ENCODE measurements at regions not wholly inside any gene's neighbourhood (a gene's known extent, or its start where the extent isn't known, plus 50 kb on each side); places are given as distances from the start of the nearest gene placed in this dataset.

- Histone ChIP-seq H4K5ac (ENCODE audit: insufficient read length, low read depth, low read length) (no peak overlapping the region), H2BK12ac (ENCODE audit: insufficient read length, low read depth, low read length) (no peak overlapping the region), H3K4ac (ENCODE audit: low read depth, low read length) (no peak overlapping the region), H4K91ac (ENCODE audit: insufficient read length, low read depth, low read length) (no peak overlapping the region), H3K9me3 (ENCODE audit: control insufficient read depth, low read depth, low read length) (no peaks in the 10 kb centered on the region), H3K9ac (ENCODE audit: extremely low read depth, insufficient read length, low read length) (no peak overlapping the region), H2AFZ (ENCODE audit: low read length) (no peak overlapping the region), H3K27ac (ENCODE audit: insufficient read length, low read depth, low read length) (no peak overlapping the region), H2BK120ac (ENCODE audit: low read depth, low read length, poor library complexity, severe bottlenecking) (no peak overlapping the region), H3K79me2 (ENCODE audit: insufficient read depth, low read length) (no peaks in the 10 kb centered on the region), H2BK15ac (ENCODE audit: low read depth, low read length) (no peak overlapping the region), H3K27me3 (ENCODE audit: insufficient read depth, low read length) (no peaks in the 10 kb centered on the region), H2AK5ac (ENCODE audit: insufficient read length, low read length) (no peak overlapping the region), H3K79me1 (ENCODE audit: insufficient read depth, low read depth, low read length, poor library complexity, severe bottlenecking) (no peaks in the 10 kb centered on the region), H3K18ac (ENCODE audit: insufficient read length, low read depth, low read length) (no peak overlapping the region), H3T11ph (ENCODE audit: low read length) (no peak overlapping the region), H3K23ac (ENCODE audit: insufficient read length, low read depth, low read length) (no peak overlapping the region), H3K56ac (ENCODE audit: insufficient read length, low read depth, low read length) (no peak overlapping the region), H3K4me2 (ENCODE audit: insufficient read depth, insufficient read length, low read length) (no peak overlapping the region), H4K20me1 (ENCODE audit: control insufficient read depth, insufficient read depth, insufficient read length) (no peaks in the 10 kb centered on the region), H4K8ac (replicated peaks; ENCODE audit: insufficient read length, low read depth, low read length) (no peak overlapping the region), H2BK5ac (ENCODE audit: insufficient read length, low read length) (no peak overlapping the region), H3K23me2 (ENCODE audit: insufficient read length, low read depth, low read length, poor library complexity, severe bottlenecking) (no peaks in the 10 kb centered on the region), H3K14ac (ENCODE audit: insufficient read depth, low read length) (no peak overlapping the region), H3K4me1 (ENCODE audit: insufficient read depth, low read length) (no peaks in the 10 kb centered on the region), H2BK20ac (ENCODE audit: low read depth, low read length, poor library complexity, severe bottlenecking) (no peak overlapping the region)
- no peak for TF ChIP-seq CTCF (conservative IDR thresholded peaks at IDR 0.05)
- Mint-ChIP-seq H3K27me3 (ENCODE audit: low read depth) (no peaks in the 10 kb centered on the region; the same call in 1 of the 2 replicates), H3K27ac (no peak overlapping the region), H3K4me3 (no peak overlapping the region), H3K36me3 (ENCODE audit: insufficient read depth in 1 of 3, low read depth in 3 of 3) (peaks cover 1 to 5% (median 1%) of the 10 kb centered on the region in 3 experiments; a peak in 3 of 7 replicates), H3K4me1 (no peaks in the 10 kb centered on the region), H3K9me3 (peaks cover 7 to 11% of the 10 kb centered on the region in 2 experiments)
- no peak for DNase-seq
- no CpG with 5 or more reads among the region's 14 CpGs for WGBS (ENCODE audit: extremely low coverage, insufficient read length, low lambda C conversion rate)
Measured at GRCh38 chr7:97541188-97541587, 190.7 kb upstream of the TAC1 start.
